GM12878 (cell line): ENCODE measurements at regions not wholly inside any gene's neighbourhood (a gene's known extent, or its start where the extent isn't known, plus 50 kb on each side); places are given as distances from the start of the nearest gene placed in this dataset.

Source experiments
- ATAC-seq: fragments of 200-7000 bp; cut with Tn5 transposase; 3 replicates; pipeline ENCODE4 v1.9.1; 2020; ENCODE audit warnings: mild to moderate bottlenecking, moderate library complexity
- BruUV-seq: library from RNA; stranded (reverse); fragments of 400-500 nt; replicated peaks from 2 replicates; lab custom pipeline; 2021; lab: Mats Ljungman, UMichigan
- CTCF ChIA-PET: fragments of 300-600 bp; sonication (Branson Sonifier 250); formaldehyde crosslinking; extraction: SDS; loops from one replicate; lab custom pipeline; 2021; ENCODE audit warnings: inconsistent platforms; lab: Yijun Ruan, JAX
- POLR2A ChIA-PET: fragments of 350-600 bp; formaldehyde crosslinking; extraction: SDS; loops from one replicate; lab custom pipeline; 2021; ENCODE audit warnings: inconsistent platforms; lab: Charles Lee
- RAD21 ChIA-PET: fragments of 300-600 bp; sonication (Branson Sonifier 250); formaldehyde crosslinking; loops from one replicate; lab custom pipeline; 2023; ENCODE audit warnings: antibody characterized with exemption; ENCODE audit not compliant: unreplicated experiment; lab: Charles Lee
- SMC1A ChIA-PET: fragments of 300-600 bp; sonication (Branson Sonifier 250); formaldehyde crosslinking; loops from one replicate; lab custom pipeline; 2023; ENCODE audit not compliant: unreplicated experiment, uncharacterized antibody; lab: Charles Lee
- DNase-seq: peaks from one replicate; pipeline ENCODE4 v3.0.0-alpha.2; 2011; ENCODE audit warnings: low read depth, low spot score
- FAIRE-seq: peaks from 3 replicates; lab custom pipeline; 2011; peaks lifted over from hg19 to GRCh38; lab: Jason Lieb, UNC
- H2AFZ ChIP-seq: 2 replicates; pipeline ENCODE4 v1.6.0; 2011; ENCODE audit warnings: low read depth, low read length, control low read depth; ENCODE audit not compliant: control insufficient read depth
- H3K27ac ChIP-seq: 2 replicates; pipeline ENCODE4 v1.5.1; 2011; ENCODE audit warnings: control low read depth; ENCODE audit not compliant: control insufficient read depth, insufficient read depth
- H3K27me3 ChIP-seq, 2 experiments: replicated peaks in 1 of 2; 2 replicates each; pipeline versions ENCODE4 v1.6.0 to v1.6.1; 2011; ENCODE audit warnings: low read length in 1 of 2; ENCODE audit not compliant: control insufficient read depth in 2 of 2, insufficient read depth in 2 of 2
- H3K36me3 ChIP-seq, 2 experiments: 2 replicates each; pipeline ENCODE4 v1.5.1; 2011; ENCODE audit warnings: low read length in 1 of 2; ENCODE audit not compliant: control insufficient read depth in 2 of 2, insufficient read depth in 2 of 2
- H3K4me1 ChIP-seq: 2 replicates; pipeline ENCODE4 v1.6.1; 2011; ENCODE audit warnings: mild to moderate bottlenecking, low read length, moderate library complexity, mixed read lengths; ENCODE audit not compliant: control insufficient read depth, insufficient read depth
- H3K4me2 ChIP-seq: 2 replicates; pipeline ENCODE4 v1.6.0; 2011; ENCODE audit warnings: control low read depth; ENCODE audit not compliant: control insufficient read depth, insufficient read depth
- H3K4me3 ChIP-seq: fragments of 200-600 bp; sonication (generic); 2 replicates; pipeline ENCODE4 v1.5.1; 2016
- H3K79me2 ChIP-seq: 2 replicates; pipeline ENCODE4 v1.6.0; 2011; ENCODE audit warnings: low read length; ENCODE audit not compliant: control insufficient read depth, insufficient read depth
- H3K9ac ChIP-seq: 2 replicates; pipeline ENCODE4 v1.8.0; 2011; ENCODE audit warnings: low read length, control low read depth, mixed read lengths; ENCODE audit not compliant: control insufficient read depth, insufficient read depth
- H3K9me3 ChIP-seq: replicated peaks from 3 replicates; pipeline ENCODE4 v1.5.1; 2011; ENCODE audit warnings: mild to moderate bottlenecking, low read length; ENCODE audit not compliant: control insufficient read depth, insufficient read depth
- H4K20me1 ChIP-seq: 2 replicates; pipeline ENCODE4 v1.6.0; 2011; ENCODE audit not compliant: control insufficient read depth, insufficient read depth
- ASH2L ChIP-seq: fragments of 300-600, 200-600 bp; sonication (generic); IDR thresholded peaks from 2 replicates; pipeline ENCODE4 v1.6.1; 2017; ENCODE audit warnings: low read depth, mild to moderate bottlenecking, borderline replicate concordance
- WRNIP1 ChIP-seq: IDR thresholded peaks from 2 replicates; pipeline ENCODE4 v1.6.1; 2011; ENCODE audit warnings: low read depth, low read length, improper control_type of control experiment, borderline replicate concordance
- ZBTB40 ChIP-seq: fragments of 450-650 bp; IDR thresholded peaks from 2 replicates; pipeline ENCODE4 v1.6.1; 2016; ENCODE audit warnings: mild to moderate bottlenecking, moderate library complexity, borderline replicate concordance
- WGBS: methylation state at CpG from one replicate; pipeline ENCODE4 v1.1.6; 2016; ENCODE audit warnings: low lambda C conversion rate; ENCODE audit not compliant: insufficient replicate concordance, insufficient coverage; ENCODE audit errors: missing lambda C conversion rate; 5-methylcytosine and 5-hydroxymethylcytosine counted together
- in situ Hi-C: fragments of 300-500 bp; cut with MboI; formaldehyde crosslinking; loops from 9 replicates; pipeline ENCODE4 v1.14.3; 2018; ENCODE audit warnings: mixed read lengths
- intact Hi-C: fragments of 100-400 bp; cut with micrococcal nuclease; formaldehyde crosslinking; loops from one replicate; pipeline ENCODE4 v1.14.2; 2022; ENCODE audit not compliant: unreplicated experiment

GRCh38 chr7:70887186-70887585, 244.8 kb upstream of the GALNT17 start:
- in situ Hi-C loops = no loop called here
- BruUV-seq = no TSS peak
- H3K27ac ChIP-seq = no peak overlapping the region

More at GRCh38 chr7:70887186-70887585, 244.8 kb upstream of the GALNT17 start:
- WGBS = 0% methylated on average over 1 of the region's 1 CpG
- TF ChIP-seq WRNIP1 = no peak
- TF ChIP-seq ASH2L = no peak
- no peak for TF ChIP-seq ZBTB40
- TF ChIP-seq, all 136 proteins: peak for 0
- Histone ChIP-seq H3K4me3 (no peak overlapping the region), H3K4me2 (no peak overlapping the region), H3K79me2 (no peaks in the 10 kb centered on the region), H2AFZ (no peak overlapping the region), H4K20me1 (no peaks in the 10 kb centered on the region), H3K27me3 (no peaks in the 10 kb centered on the region), H3K4me1 (no peaks in the 10 kb centered on the region), H3K9me3 (no peaks in the 10 kb centered on the region; the same call in 1 of the 3 replicates), H3K36me3 (no peaks in the 10 kb centered on the region), H3K9ac (no peak overlapping the region)
- FAIRE-seq = no peak
- intact Hi-C loops = no loop called here
- no peak for ATAC-seq
- ChIA-PET SMC1A (no interaction called here), POLR2A (no interaction called here), CTCF (no interaction called here), RAD21 (interaction anchor here (0.7 kb wide), 1 partner anchor 656 kb away, joined by 7 read pairs; no protein-coding TSS in a partner anchor)
- DNase-seq = no peak
